NCI-H748 treated with DMSO at 0.1 percent for 48 hours (cell line): ENCODE measurements at regions not wholly inside any gene's neighbourhood (a gene's known extent, or its start where the extent isn't known, plus 50 kb on each side); places are given as distances from the start of the nearest gene placed in this dataset.
A peak's percentile ranks its signal among the peaks of the same experiment; 100 is the strongest.
"Not testable (repeated sequence)": the region's sequence is repeated elsewhere in the genome, so short reads cannot be mapped to it uniquely, and the experiment has no call there.

Experiments
- DNase-seq: peaks from one replicate; lab custom pipeline; 2025; lab: John Stamatoyannopoulos, UW

GRCh38 chr7:96827701-96828100 lies 118.1 kb upstream of the SEM1 start:
- no peak for DNase-seq

GRCh38 chr7:96829121-96829520 lies 119.5 kb upstream of the SEM1 start:
- not testable (repeated sequence) for DNase-seq

- no peak for DNase-seq
Measured at GRCh38 chr7:96831446-96831845, 121.8 kb upstream of the SEM1 start.

- DNase-seq, result no peak
Measured at GRCh38 chr7:96832092-96832662, 122.5 kb upstream of the SEM1 start.

- no peak for DNase-seq
Measured at GRCh38 chr7:96833676-96834453, 124.2 kb upstream of the SEM1 start.

GRCh38 chr7:96836456-96836855 lies 126.8 kb upstream of the SEM1 start:
- no peak for DNase-seq

DNA sequence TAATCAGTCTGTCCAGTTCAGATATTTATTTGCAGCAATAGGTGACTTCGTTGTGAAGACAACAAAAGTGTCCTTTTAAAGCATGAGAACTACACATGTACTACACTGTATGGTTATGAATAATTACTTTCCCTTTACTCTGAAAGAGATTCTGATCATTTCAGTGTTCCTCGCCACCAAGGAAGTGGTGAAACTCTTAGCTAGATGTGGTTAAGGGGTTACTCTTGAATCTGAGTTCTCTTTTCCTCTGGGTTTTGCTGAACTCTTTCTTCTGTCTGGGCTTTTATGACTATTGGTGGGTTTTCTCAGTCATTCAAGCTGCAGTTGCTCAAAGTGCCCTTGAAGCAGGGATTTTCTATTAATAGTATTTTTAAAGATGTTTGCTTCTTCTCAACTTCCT lies 127.9 kb upstream of the SEM1 start:
- DNase-seq, result no peak

DNA sequence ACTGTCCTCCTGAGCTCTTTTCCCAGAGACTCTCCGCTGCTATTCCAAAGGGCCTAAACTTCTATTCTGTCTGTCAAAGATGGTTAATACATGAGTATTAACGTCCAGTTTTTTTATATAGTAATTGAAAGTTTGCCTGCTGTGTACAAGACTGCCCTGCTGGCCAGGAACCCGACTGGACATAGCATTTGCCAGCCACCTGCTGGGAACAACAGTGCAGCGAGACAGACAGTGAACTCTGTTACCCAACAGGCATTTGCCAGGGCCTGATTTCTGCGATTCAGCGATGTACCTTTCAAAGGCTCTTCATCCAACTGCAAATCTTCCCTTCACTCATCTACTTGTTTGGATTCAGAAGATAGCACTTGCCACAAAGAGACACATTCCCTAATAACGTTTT lies 128.8 kb upstream of the SEM1 start:
- no peak for DNase-seq

- peak; percentile 86 for DNase-seq
Measured at GRCh38 chr7:96855139-96855538, 145.5 kb upstream of the SEM1 start.

DNA sequence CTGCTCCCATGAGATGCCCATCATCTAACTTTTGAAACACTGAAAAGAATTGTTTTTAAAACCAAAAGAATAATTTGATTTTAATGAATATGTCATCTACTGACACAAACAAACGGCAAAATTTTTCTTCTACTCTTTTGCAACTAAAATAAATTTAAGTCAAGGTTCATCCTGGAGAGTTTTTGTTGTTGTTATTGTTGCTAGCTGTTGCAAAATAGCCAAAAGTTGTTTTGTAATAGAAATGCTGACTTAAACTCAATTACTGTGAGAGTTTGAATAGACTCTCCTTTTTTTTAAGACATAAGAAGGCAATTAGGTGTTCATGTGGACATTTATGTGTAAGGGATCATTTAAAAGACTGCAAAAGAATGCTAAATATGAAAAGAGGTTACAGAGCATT lies 146.0 kb upstream of the SEM1 start:
- no peak for DNase-seq

DNA sequence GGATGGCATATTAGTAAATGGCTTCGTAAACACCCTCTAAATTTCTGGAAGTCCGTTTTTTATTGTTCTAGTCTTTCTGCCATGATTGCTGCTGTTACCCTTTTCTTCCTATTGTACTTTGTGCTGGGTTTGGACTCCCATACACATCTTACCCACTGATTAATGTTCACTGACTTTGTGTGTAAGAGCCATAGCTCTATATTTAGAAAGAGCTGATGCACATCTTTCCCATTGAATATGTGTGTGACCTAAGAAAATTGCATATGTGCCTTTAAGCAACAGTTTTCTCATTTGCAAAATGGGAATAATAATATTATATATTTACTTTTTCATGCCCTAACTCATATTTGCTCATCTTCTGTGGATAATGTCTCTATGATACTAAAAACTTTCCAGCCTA lies 135.8 kb upstream of the DLX6 start:
- DNase-seq, result no peak

GRCh38 chr7:96870185-96870584 lies 135.2 kb upstream of the DLX6 start:
- DNase-seq, result no peak

DNA sequence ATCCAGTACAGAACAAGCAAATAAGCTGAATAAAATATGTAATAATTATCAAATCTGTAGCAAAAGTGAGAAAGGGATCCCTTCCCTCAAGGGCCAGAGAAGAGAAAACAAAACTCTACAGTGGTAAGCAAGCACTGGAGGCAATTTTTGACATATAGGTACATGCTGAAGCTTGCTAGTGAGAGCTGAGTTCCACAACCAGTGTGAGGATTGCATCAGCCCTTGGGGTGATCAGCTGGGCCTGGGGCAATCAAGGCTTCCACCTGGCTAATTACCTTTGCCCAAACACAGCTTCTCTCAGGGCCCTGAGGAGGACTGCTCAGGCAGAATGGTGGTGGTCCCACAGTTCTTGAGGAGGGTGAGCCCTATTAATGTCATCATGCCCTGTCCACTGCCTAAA lies 134.4 kb upstream of the DLX6 start:
- no peak for DNase-seq

- no peak for DNase-seq
Measured at GRCh38 chr7:96887426-96887825, 117.9 kb upstream of the DLX6 start.

- DNase-seq, result peak; percentile 21
Measured at GRCh38 chr7:96899108-96899507, 106.2 kb upstream of the DLX6 start.

GRCh38 chr7:96901822-96902445 lies 103.4 kb upstream of the DLX6 start:
- peak; percentile 69 for DNase-seq

DNA sequence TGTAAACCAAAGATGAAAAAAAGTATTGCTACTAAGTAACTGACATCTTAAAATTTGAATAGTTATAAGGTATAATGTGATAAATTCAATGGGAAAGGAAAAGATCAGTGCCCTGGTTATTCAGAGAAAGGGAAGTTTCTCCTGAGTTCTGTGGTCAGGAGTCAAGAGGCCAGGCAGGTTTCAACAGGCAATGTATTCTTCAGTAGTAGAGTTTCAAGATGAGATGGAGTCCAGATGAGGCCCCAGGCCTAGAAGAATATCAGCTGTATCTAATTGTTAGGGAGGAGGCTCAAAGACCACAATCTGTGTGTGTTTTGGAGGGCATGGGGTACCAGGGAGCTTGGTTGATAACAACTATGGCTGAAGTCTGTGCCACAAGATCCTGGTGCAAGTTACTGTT lies 101.4 kb upstream of the DLX6 start:
- no peak for DNase-seq

DNA sequence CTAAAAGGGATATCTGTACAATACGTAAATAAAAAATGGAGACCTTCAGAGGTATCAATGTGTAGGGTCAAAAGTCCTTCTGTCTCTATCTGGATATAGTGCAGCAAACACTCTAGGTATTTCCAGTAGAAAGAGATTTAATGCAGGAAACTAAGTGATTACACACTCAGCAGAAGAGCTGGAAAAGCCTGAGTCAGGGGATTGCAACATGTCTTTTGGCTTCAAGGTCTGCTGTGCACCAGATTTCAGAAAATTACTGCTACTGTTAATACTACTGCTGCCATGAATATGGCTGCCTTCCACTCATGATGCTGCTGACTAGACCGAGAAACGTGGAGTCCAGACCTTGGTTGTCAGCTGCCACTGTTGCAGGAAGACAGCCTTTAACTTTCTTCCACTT lies 94.9 kb upstream of the DLX6 start:
- DNase-seq, result no peak

DNA sequence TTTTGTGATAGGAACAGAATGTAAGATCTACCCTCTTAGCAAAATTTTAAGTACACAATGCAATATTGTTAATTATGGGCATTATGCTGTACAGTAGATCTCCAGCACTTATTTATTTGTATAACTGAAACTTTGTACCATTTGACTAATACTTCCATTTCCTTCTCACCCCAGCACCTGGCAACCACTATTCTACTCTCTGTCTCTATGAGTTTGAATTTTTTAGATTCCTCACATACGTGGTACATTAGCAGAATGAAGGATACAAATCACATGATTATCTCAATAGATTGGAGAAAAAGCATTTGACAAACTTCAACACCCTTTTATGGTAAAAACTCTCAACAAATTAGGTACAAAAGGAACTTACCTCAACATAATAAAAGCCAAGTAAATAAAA lies 90.3 kb upstream of the DLX6 start:
- DNase-seq, result no peak

DNA sequence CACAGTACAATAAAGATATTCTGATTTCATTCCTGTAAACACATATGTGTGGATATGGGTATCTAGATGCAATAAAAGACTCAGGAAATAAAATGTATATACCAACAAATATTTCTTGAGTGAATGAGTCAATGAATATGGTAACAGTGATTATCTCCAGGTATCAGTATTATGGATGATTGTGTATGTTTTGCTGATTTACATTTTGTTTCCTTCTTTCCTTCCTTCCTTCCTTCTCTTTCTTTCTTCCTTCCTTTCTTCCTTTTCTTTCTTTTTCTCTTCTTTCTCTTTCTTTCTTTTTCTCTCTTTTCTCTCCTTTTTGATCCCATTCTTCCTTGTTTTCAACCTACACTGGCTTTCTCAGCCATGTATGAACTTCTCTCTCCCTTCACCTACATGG lies 85.3 kb upstream of the DLX6 start:
- DNase-seq, result no peak

GRCh38 chr7:96920713-96921112 lies 84.6 kb upstream of the DLX6 start:
- DNase-seq, result no peak

DNA sequence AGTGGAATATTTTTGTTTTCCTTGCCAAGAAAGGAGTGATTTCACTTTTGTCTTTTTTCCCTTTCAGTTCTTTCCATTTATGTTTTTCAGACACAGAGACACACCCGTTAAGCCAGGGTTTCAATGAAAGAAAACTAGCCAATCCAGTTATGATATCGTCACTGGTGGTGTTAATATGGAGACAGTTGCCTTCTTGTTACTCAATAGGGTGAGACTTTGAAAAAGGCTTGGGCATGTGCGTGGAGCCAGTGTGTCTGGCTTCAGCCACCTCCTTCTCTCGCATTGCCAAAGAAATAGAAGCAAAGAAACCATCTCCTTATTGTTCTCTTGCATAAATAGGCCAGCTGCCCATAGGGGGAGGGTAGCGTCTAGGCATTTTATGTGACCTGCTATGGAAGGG lies 84.1 kb upstream of the DLX6 start:
- peak; percentile 31 for DNase-seq

- DNase-seq, result no peak
Measured at GRCh38 chr7:96921771-96922170, 83.6 kb upstream of the DLX6 start.

- not testable (repeated sequence) for DNase-seq
Measured at GRCh38 chr7:96923345-96923744, 82.0 kb upstream of the DLX6 start.
